AG09319 (cell line): ENCODE measurements at regions not wholly inside any gene's neighbourhood (a gene's known extent, or its start where the extent isn't known, plus 50 kb on each side); places are given as distances from the start of the nearest gene placed in this dataset.

ENCODE experiments used
- DNase-seq: peaks from one replicate; pipeline ENCODE4 v3.0.0-alpha.2; 2010; ENCODE audit warnings: low read depth; ENCODE audit errors: extremely low read depth
- TF ChIP-seq, protein P1 (sequence below): IDR thresholded peaks from 2 replicates; pipeline ENCODE4 v1.5.1; 2011; ENCODE audit warnings: low read depth, mild to moderate bottlenecking, inconsistent platforms, low read length, moderate library complexity

DNA sequence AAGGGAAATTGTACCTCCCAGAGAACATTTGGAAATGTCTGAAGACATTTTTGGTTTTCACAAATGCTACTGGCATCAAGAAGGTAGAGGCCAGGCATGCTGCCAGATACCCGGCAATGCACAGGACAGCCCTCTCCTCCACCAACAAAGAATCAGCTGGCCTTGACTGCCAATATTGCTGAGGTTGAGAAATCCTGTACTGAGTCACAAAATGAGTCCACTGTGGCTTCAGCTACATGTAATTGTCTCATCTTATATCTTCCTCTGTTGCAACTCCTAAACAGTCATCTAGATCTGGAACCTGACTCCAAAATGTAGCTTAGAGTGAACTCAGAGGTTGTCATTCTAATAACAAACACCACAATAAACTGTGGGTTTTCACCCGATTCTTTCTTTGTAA is 327.5 kb upstream of the POGK start:
- TF ChIP-seq, protein P1, sequence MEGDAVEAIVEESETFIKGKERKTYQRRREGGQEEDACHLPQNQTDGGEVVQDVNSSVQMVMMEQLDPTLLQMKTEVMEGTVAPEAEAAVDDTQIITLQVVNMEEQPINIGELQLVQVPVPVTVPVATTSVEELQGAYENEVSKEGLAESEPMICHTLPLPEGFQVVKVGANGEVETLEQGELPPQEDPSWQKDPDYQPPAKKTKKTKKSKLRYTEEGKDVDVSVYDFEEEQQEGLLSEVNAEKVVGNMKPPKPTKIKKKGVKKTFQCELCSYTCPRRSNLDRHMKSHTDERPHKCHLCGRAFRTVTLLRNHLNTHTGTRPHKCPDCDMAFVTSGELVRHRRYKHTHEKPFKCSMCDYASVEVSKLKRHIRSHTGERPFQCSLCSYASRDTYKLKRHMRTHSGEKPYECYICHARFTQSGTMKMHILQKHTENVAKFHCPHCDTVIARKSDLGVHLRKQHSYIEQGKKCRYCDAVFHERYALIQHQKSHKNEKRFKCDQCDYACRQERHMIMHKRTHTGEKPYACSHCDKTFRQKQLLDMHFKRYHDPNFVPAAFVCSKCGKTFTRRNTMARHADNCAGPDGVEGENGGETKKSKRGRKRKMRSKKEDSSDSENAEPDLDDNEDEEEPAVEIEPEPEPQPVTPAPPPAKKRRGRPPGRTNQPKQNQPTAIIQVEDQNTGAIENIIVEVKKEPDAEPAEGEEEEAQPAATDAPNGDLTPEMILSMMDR = no peak
- no peak for DNase-seq

DNA sequence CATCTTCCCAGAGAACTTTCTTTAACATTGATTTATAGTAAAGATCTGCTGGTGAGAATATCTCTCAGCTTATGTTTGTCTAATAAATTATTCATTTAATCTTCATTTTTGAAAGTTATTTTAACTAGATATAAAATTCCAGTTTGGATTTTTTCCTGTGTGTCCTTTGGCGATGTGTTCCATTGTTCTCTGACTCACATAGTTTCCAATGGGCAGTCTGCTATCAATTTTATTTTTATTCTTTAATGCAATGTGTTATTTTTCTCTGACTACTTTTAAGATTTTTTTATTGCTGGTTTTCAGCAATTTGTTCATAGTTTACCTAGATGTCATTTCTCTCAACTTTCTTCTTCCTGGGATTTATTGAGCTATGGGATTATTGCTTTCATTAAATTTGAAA is 325.2 kb upstream of the POGK start:
- TF ChIP-seq, protein P1 = no peak

DNA sequence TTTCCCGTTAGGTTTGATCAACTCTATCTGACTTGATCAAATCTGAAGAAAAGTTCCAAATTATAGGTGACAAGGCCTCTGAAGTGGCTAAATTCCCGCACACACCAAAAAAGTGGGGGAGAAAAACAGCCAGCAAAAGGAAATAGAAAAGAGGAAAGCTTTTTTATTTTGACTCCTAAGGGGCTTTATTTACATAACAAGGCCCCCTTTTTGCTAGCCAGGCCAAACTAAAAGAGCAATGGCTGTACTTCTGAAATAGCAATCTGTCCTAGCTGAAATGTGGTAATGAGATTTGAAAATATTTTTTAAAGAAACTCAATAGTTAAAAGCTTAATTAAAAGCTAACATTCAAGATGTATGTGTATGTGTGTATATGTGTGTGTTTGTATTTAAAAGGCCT is 311.5 kb upstream of the POGK start:
- TF ChIP-seq, protein P1 = no peak
- DNase-seq = no peak

More for the DNA sequence above, 325.2 kb upstream of the POGK start:
- no peak for DNase-seq

DNA sequence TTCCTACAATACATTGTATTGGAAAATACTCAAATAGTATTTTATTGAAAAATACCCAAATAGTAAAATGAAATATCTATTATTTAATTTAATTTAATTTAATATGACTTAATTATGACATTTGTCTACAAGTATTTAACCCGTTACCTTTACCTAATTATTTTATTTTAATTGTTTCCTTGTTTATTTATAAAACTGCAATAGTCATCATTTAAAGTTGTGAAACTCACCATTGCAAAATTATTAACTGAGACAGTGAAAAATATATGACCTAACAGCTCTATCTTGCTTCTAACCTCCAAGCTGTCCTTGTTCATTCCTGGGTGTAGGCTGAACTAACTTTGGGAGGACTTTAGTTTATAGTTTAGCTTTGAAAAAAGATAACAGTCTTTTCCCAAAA is 300.6 kb upstream of the POGK start:
- DNase-seq = no peak
- TF ChIP-seq, protein P1 = no peak

DNA sequence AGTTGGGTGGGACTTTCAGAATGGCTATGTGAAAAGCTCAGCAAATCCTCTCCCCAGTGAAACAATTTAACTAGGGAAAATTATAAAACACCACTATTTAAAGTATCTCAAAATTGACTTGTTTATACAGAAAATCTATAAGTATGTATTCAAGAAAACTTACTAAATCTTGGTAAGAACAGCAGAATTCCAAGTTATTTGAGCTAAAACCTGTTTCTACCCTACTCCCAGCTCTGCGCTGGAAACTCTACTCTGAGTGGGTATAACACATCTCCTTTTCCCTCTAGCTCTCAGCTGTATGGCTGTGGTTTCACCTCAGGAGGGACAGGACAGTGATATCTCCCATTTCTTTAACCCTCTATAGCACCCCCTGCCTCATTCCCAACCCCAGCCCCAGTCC is 295.2 kb upstream of the POGK start:
- TF ChIP-seq, protein P1 = no peak
- no peak for DNase-seq

DNA sequence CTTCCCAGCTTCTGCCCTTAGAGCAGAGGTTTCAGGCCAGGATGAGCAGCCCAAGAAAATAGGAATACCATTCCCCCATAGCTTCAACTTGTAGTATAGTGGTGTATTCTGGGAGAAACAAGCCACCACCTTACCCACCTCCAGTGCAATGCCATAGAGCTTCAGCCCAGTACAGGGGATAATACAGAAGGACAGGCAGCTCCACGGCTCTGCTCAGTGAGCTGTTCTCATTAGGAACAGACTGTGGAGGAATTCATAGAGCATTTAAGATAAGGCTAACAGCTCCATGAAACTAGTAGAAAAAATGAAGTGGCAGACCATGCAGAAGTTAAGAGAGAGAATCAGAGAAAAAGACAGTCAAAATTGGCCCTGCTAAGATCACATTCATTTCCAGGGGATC is 294.7 kb upstream of the POGK start:
- no peak for DNase-seq
- TF ChIP-seq, protein P1 = no peak

DNA sequence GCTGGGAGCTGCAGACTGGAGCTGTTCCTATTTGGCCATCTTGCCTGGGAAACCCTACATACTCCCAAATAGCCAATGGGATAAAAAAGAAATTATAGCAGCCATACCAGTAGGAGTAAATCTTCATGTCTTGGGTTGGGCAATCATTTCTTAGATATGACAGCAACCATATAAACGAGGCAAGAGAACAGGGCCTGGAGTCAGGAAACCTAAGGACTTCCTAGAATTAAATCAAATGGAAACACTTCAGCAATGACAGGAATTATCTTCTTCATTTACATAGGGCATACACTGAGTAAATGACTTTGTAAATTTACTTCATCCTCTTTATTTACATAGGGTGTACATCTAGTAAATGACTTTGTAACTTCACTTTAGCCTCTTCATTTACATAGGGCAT is 286.6 kb upstream of the POGK start:
- TF ChIP-seq, protein P1 = no peak
- no peak for DNase-seq
